ENCODE measurements at regions not wholly inside any gene's neighbourhood (a gene's known extent, or its start where the extent isn't known, plus 50 kb on each side); places are given as distances from the start of the nearest gene placed in this dataset.

DNA sequence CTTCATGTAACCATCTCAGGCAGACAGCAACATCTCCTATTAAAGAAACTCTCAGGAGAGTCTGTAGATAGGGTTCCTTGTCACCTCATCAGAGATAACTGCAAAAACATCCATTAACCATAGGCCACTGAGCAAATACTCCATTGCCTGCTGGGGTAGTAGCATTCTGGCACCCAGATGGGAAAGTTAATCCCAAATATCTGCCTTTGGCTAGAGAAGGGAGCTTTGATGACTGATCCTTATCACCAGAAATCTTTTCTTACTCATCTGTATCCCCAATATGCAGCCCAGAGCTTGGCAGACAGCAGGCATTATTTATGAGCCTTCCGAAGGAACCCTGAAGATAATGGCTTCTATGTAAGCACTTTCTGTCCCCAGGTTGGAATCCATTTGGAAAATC lies 173.1 kb downstream of the MFSD1 start:
- Histone ChIP-seq H3K4me3 (ENCODE audit: low read depth, low read length, poor library complexity, severe bottlenecking) (no peak overlapping the region), H3K36me3 (ENCODE audit: insufficient read depth, low read length) (no peaks in the 10 kb centered on the region), H3K27ac (ENCODE audit: low read depth, low read length, poor library complexity, severe bottlenecking) (no peak overlapping the region), H3K9me2 (ENCODE audit: insufficient read depth, low read length) (no peaks in the 10 kb centered on the region), H3K4me1 (ENCODE audit: insufficient read depth, low read length, poor library complexity, severe bottlenecking) (no peaks in the 10 kb centered on the region), H3K4me2 (ENCODE audit: low read length) (no peak overlapping the region), H4K20me1 (ENCODE audit: insufficient read depth, low read length) (no peaks in the 10 kb centered on the region), H2AFZ (ENCODE audit: low read length) (no peak overlapping the region), H3K9me3 (ENCODE audit: low read length) (no peaks in the 10 kb centered on the region), H3K79me2 (ENCODE audit: insufficient read depth, low read depth, low read length) (no peaks in the 10 kb centered on the region)
- no peak for TF ChIP-seq EZH2phosphoT487 (IDR thresholded peaks at IDR 0.05; ENCODE audit: borderline replicate concordance, low read depth, low read length)
- TF ChIP-seq, protein P1, sequence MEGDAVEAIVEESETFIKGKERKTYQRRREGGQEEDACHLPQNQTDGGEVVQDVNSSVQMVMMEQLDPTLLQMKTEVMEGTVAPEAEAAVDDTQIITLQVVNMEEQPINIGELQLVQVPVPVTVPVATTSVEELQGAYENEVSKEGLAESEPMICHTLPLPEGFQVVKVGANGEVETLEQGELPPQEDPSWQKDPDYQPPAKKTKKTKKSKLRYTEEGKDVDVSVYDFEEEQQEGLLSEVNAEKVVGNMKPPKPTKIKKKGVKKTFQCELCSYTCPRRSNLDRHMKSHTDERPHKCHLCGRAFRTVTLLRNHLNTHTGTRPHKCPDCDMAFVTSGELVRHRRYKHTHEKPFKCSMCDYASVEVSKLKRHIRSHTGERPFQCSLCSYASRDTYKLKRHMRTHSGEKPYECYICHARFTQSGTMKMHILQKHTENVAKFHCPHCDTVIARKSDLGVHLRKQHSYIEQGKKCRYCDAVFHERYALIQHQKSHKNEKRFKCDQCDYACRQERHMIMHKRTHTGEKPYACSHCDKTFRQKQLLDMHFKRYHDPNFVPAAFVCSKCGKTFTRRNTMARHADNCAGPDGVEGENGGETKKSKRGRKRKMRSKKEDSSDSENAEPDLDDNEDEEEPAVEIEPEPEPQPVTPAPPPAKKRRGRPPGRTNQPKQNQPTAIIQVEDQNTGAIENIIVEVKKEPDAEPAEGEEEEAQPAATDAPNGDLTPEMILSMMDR (conservative IDR thresholded peaks at IDR 0.05; ENCODE audit: low read length): no peak
- intact Hi-C loops (cut with micrococcal nuclease; ENCODE audit: unreplicated experiment): no loop called here
- DNase-seq (ENCODE audit: low spot score): no peak
- ChIA-PET CTCF (ENCODE audit: unreplicated experiment) (no interaction called here), POLR2A (interaction anchor here (0.7 kb wide), 1 partner anchor 1468 kb away, joined by 3 read pairs; no protein-coding TSS in a partner anchor)
- BruUV-seq (replicated peaks): no TSS peak

DNA sequence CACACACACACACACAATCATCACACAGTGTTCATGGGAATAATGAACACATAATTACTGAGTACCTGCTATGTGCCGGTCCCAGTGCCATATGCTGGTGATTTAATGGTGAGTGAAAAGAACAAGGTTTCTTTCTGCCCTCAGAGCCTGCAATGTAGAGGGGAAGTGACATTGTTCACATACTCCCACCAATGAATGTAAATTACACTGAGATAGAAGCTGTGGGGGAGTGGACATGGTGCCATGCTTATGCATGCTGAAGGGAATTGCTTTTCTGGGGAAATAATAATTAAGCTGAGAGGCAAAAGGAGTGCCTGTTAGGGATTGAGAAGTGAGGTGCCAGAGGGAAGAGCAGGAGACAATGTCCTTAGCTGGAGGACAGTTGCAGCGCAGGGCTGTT lies 175.1 kb downstream of the MFSD1 start:
- Histone ChIP-seq H3K9me2 (ENCODE audit: insufficient read depth, low read length) (no peaks in the 10 kb centered on the region), H3K79me2 (ENCODE audit: insufficient read depth, low read depth, low read length) (no peaks in the 10 kb centered on the region), H3K36me3 (ENCODE audit: insufficient read depth, low read length) (no peaks in the 10 kb centered on the region), H3K4me3 (ENCODE audit: low read depth, low read length, poor library complexity, severe bottlenecking) (no peak overlapping the region), H3K4me2 (ENCODE audit: low read length) (no peak overlapping the region), H2AFZ (ENCODE audit: low read length) (no peak overlapping the region), H3K27ac (ENCODE audit: low read depth, low read length, poor library complexity, severe bottlenecking) (no peak overlapping the region), H3K9me3 (ENCODE audit: low read length) (no peaks in the 10 kb centered on the region), H3K4me1 (ENCODE audit: insufficient read depth, low read length, poor library complexity, severe bottlenecking) (no peaks in the 10 kb centered on the region), H4K20me1 (ENCODE audit: insufficient read depth, low read length) (no peaks in the 10 kb centered on the region)
- BruUV-seq (replicated peaks): no TSS peak
- TF ChIP-seq EZH2phosphoT487 (IDR thresholded peaks at IDR 0.05; ENCODE audit: borderline replicate concordance, low read depth, low read length): no peak
- TF ChIP-seq, protein P1 (conservative IDR thresholded peaks at IDR 0.05; ENCODE audit: low read length): no peak
- intact Hi-C loops (cut with micrococcal nuclease; ENCODE audit: unreplicated experiment): no loop called here
- CTCF ChIA-PET (ENCODE audit: unreplicated experiment): no interaction called here
- POLR2A ChIA-PET: no interaction called here
- no peak for DNase-seq (ENCODE audit: low spot score)

DNA sequence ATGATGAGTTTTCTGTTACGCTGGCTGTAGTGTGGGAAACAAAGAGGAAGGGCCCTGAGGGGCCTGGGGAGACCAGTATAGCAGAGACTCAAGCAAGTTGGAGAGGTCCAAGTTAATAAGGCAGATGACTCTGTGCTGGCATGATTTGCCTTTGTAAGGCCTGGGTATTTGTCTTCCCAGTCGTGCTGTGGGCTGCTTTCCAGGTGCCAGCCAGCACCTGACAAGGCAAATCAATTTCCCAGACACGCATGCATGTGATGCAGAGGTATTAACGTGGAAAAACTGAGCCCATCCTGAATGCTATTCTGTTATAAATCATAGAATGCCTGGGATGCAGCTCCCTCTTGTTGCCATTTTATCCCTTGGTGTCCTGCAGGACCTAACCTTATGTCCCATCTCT lies 175.6 kb downstream of the MFSD1 start:
- Histone ChIP-seq H3K36me3 (ENCODE audit: insufficient read depth, low read length) (no peaks in the 10 kb centered on the region), H3K79me2 (ENCODE audit: insufficient read depth, low read depth, low read length) (no peaks in the 10 kb centered on the region), H4K20me1 (ENCODE audit: insufficient read depth, low read length) (no peaks in the 10 kb centered on the region), H3K27ac (ENCODE audit: low read depth, low read length, poor library complexity, severe bottlenecking) (no peak overlapping the region), H3K9me3 (ENCODE audit: low read length) (no peaks in the 10 kb centered on the region), H3K4me1 (ENCODE audit: insufficient read depth, low read length, poor library complexity, severe bottlenecking) (no peaks in the 10 kb centered on the region), H3K4me3 (ENCODE audit: low read depth, low read length, poor library complexity, severe bottlenecking) (no peak overlapping the region), H2AFZ (ENCODE audit: low read length) (no peak overlapping the region), H3K4me2 (ENCODE audit: low read length) (no peak overlapping the region), H3K9me2 (ENCODE audit: insufficient read depth, low read length) (no peaks in the 10 kb centered on the region)
- TF ChIP-seq EZH2phosphoT487 (IDR thresholded peaks at IDR 0.05; ENCODE audit: borderline replicate concordance, low read depth, low read length): no peak
- TF ChIP-seq, protein P1 (conservative IDR thresholded peaks at IDR 0.05; ENCODE audit: low read length): no peak
- BruUV-seq (replicated peaks): no TSS peak
- intact Hi-C loops (cut with micrococcal nuclease; ENCODE audit: unreplicated experiment): no loop called here
- ChIA-PET CTCF (ENCODE audit: unreplicated experiment) (no interaction called here), POLR2A (no interaction called here)
- DNase-seq (ENCODE audit: low spot score): no peak

Data from OCI-LY7 (cell line).